ENCODE measurements at regions not wholly inside any gene's neighbourhood (a gene's known extent, or its start where the extent isn't known, plus 50 kb on each side); places are given as distances from the start of the nearest gene placed in this dataset.
"Not testable (repeated sequence)": the region's sequence is repeated elsewhere in the genome, so short reads cannot be mapped to it uniquely, and the experiment has no call there.

DNA sequence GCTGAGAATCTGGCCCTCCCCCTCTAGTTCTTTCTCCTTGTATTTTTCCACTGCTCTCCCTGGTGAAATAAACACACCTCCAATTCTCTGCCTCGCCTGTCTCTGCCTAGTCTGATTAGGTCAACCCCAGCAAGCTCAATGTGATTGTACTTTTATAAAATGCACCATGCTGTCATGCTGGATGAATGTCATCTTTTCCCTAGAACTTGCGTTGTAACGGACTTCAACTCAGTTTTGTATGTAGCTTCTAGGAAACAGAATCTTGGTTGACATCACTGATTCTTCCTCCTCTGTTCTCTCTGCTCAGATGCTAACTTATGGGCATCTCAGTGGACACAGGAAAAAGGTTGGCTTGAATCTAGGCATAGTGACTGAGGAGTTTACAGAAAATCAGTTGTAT, 261.9 kb upstream of the ISX start:
- Mint-ChIP-seq H3K9me3 (no peaks in the 10 kb centered on the region), H3K27ac (no peak overlapping the region)
- CTCF ChIA-PET = interaction anchor here (0.6 kb wide), 1 partner anchor 1856 kb away, joined by 3 read pairs; no protein-coding TSS in a partner anchor

DNA sequence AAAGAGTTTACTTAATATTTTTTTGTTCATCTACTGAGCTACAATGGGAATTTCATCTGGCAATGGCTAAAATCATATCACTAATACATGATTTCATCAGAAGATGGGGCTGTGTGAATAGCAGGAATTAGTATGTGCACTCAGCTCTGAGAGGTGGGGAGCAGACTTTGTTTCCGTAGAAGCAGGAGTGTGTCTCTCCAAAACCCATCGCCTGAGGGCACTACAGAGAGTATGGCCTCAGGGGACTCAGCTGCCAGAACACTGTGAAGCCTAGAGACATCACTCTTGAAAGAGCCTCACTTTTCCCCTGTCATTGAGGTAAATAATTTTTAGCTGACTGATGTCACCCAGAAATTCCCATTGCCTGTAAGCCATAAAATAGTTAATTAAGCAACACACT, 261.4 kb upstream of the ISX start:
- Mint-ChIP-seq H3K27ac (no peak overlapping the region), H3K4me1 (no peaks in the 10 kb centered on the region), H3K9me3 (peaks cover 3% of the 10 kb centered on the region), H3K36me3 (ENCODE audit: low read depth) (no peaks in the 10 kb centered on the region), H3K27me3 (no peaks in the 10 kb centered on the region), H3K4me3 (no peak overlapping the region)
- DNase-seq = no peak
- POLR2A ChIA-PET = no interaction called here
- CTCF ChIA-PET = interaction anchor here (0.6 kb wide), 1 partner anchor 1856 kb away, joined by 3 read pairs; no protein-coding TSS in a partner anchor

More for the DNA sequence above, 261.9 kb upstream of the ISX start:
- H3K36me3 Mint-ChIP-seq (ENCODE audit: low read depth) = no peaks in the 10 kb centered on the region
- no peaks in the 10 kb centered on the region for H3K4me1 Mint-ChIP-seq
- POLR2A ChIA-PET = no interaction called here
- no peaks in the 10 kb centered on the region for H3K27me3 Mint-ChIP-seq
- H3K4me3 Mint-ChIP-seq = no peak overlapping the region
- no peak for DNase-seq

DNA sequence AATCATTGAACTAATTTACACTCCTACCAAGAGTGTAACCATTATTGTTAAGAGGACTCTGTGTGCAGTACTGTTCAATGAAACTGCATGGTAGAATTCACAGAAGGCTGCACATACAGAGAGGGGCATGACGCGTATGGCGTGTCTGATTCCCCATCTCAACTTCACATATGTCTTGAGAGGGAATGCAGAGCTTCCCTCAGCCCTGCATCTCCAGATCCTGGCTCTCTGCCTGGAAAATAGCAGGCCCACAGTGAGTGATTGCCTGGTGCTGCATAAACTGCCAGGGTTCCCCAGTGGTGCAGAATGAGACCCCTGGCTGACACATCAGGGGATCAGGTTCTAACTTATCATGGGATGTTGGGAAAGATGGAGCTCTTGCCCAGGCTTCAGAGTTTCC, 260.2 kb upstream of the ISX start:
- Mint-ChIP-seq H3K27ac (no peak overlapping the region), H3K36me3 (ENCODE audit: low read depth) (no peaks in the 10 kb centered on the region), H3K4me1 (no peaks in the 10 kb centered on the region), H3K9me3 (peaks cover 3% of the 10 kb centered on the region), H3K4me3 (no peak overlapping the region), H3K27me3 (no peaks in the 10 kb centered on the region)
- ChIA-PET POLR2A (no interaction called here), CTCF (no interaction called here)
- DNase-seq = no peak

DNA sequence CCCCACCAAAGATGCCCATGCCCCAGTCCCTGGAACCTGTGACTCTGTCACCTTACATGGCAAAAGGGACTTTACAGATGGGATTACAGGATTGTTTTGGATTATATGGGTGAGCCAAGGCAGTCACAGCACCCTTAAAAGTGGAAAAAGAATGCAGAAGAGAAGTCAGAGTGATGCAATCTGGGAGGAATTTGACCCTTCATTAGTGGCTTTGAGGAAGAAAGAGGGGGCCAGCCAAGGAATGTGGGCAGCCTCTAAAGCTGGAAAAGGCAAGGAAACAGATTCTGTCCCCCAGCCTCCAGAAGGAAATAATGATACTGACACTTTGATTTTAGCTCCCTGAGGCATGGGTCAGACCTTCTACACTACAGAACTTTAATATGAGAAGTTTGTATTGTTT, 257.3 kb upstream of the ISX start:
- H3K9me3 Mint-ChIP-seq = peaks cover 3% of the 10 kb centered on the region
- no peaks in the 10 kb centered on the region for H3K27me3 Mint-ChIP-seq
- DNase-seq = no peak
- no peaks in the 10 kb centered on the region for H3K4me1 Mint-ChIP-seq
- CTCF ChIA-PET = no interaction called here
- POLR2A ChIA-PET = no interaction called here
- no peaks in the 10 kb centered on the region for H3K36me3 Mint-ChIP-seq (ENCODE audit: low read depth)
- H3K4me3 Mint-ChIP-seq = no peak overlapping the region
- H3K27ac Mint-ChIP-seq = no peak overlapping the region

DNA sequence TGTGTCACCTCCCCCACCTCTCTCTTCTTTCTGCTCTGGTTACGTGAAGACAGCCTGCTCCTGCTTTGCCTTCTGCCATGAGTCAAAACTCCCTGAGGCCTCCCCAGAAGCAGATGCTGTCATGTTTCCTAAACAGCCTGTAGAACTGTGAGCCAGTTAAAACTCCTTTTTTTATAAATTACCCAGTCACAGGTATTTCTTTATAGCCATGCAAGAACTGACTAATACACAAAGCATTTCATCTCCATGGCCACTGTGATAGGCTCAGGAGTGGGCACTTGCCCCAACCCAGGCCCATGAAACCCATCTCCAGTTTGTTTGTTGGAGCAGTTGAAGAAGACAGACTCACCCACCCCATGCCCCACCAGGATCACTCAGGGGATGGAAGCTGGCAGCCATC, 253.3 kb upstream of the ISX start:
- Mint-ChIP-seq H3K9me3 (peaks cover 8% of the 10 kb centered on the region), H3K4me3 (no peak overlapping the region), H3K27ac (no peak overlapping the region), H3K4me1 (no peaks in the 10 kb centered on the region), H3K36me3 (ENCODE audit: low read depth) (no peaks in the 10 kb centered on the region), H3K27me3 (no peaks in the 10 kb centered on the region)
- no peak for DNase-seq
- CTCF ChIA-PET = no interaction called here
- POLR2A ChIA-PET = interaction anchor here (0.6 kb wide), 1 partner anchor 590 kb away, joined by 3 read pairs; no protein-coding TSS in a partner anchor

DNA sequence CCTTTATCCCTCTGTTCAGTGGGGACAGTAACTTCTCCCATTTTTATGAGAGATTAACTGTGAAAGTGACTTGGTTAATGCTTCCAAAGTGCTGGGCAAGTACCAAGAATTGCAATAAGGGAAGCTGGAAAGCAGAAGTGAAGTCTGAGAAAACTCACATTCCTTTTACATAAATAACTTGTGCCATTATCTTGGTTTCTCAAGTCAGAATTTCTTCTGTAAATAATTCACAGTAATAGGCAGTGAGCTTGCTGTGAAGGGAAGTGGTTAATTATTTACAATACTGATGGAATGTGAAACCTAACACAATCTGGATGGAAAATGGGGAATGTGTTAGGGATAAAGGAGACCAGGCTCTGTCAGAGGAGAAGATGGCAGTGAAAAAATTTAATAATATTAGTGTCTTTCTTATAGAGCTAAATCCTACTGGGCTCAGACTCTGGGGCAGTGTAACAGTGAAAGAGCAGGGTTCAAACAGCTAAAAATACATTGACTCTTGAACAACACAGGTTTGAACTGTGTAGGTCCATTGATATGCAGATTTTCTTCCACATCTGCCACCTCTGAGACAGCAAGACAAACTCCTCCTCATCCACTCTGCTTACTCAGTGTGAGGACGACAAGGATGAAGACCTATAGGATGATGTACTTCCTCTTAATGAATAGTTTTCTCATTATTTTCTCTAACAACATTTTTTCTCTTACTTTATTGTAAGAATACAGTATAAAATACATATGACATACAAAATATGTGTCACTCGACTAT, 251.5 kb upstream of the ISX start:
- Mint-ChIP-seq H3K4me1 (no peaks in the 10 kb centered on the region), H3K4me3 (no peak overlapping the region), H3K27ac (no peak overlapping the region), H3K9me3 (peaks cover 8% of the 10 kb centered on the region), H3K27me3 (no peaks in the 10 kb centered on the region), H3K36me3 (ENCODE audit: low read depth) (no peaks in the 10 kb centered on the region)
- no peak for DNase-seq
- POLR2A ChIA-PET = no interaction called here
- CTCF ChIA-PET = no interaction called here

DNA sequence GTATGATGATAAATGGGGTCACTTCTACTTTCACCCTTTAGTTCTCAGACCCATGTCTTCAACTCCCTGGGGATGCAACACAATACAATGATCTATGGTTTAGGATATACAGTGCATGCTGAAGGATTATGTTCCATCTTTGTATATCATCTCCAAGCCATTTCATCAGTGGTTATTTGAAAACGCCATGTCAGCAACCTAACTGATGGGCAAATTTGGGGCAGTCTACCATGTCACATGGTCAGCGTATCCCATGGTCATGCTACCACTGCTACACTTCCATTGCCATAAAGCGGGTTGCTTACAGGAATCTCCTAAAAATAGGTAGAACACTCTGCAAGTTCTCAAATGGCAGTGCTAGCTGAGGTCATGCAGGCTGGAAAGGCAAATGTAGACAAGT, 236.5 kb upstream of the ISX start:
- no peak for DNase-seq
- Mint-ChIP-seq H3K9me3 (peaks cover 10% of the 10 kb centered on the region), H3K27me3 (no peaks in the 10 kb centered on the region), H3K4me3 (no peak overlapping the region), H3K4me1 (no peaks in the 10 kb centered on the region), H3K27ac (no peak overlapping the region), H3K36me3 (ENCODE audit: low read depth) (no peaks in the 10 kb centered on the region)
- ChIA-PET POLR2A (no interaction called here), CTCF (interaction anchor here (0.9 kb wide), 1 partner anchor 687 kb away, joined by 3 read pairs; no protein-coding TSS in a partner anchor)

DNA sequence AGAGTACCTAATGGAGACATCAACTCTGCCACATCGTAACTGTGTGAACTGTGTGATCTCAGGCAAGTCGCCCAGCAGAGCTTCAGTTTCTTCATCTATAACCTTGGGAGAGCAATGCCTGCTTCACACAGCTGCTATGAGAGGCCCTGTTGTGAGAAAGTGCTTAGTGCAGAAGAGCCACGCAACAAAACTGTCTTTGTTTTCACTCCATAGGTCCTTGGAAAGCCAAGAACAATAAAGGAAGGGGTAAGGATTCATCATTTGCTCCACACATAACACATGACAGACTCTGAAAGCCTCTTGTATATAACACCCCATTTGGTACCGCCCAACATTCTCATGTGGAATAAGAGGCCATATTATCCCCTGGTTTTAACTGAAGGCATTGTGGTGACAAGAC, 231.9 kb upstream of the ISX start:
- POLR2A ChIA-PET = no interaction called here
- no peaks in the 10 kb centered on the region for H3K27me3 Mint-ChIP-seq
- H3K27ac Mint-ChIP-seq = no peak overlapping the region
- H3K4me1 Mint-ChIP-seq = no peaks in the 10 kb centered on the region
- CTCF ChIA-PET = no interaction called here
- DNase-seq = no peak
- H3K4me3 Mint-ChIP-seq = no peak overlapping the region
- peaks cover 5% of the 10 kb centered on the region for H3K9me3 Mint-ChIP-seq
- H3K36me3 Mint-ChIP-seq (ENCODE audit: low read depth) = no peaks in the 10 kb centered on the region

DNA sequence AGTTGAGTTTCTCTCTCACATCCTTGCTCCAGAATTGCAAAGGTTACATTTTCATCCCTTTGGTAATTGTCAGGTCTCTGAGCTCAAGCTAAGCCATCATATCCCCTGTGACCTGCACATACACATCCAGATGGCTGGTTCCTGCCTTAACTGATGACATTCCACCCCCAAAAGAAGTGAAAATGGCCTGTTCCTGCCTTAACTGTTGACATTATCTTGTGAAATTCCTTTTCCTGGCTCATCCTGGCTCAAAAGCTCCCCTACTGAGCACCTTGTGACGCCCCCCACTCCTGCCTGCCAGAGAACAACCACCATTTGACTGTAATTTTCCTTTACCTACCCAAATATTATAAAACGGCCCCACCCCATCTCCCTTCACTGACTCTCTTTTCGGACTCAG, 231.4 kb upstream of the ISX start:
- CTCF ChIA-PET, POLR2A ChIA-PET: not testable (repeated sequence)

DNA sequence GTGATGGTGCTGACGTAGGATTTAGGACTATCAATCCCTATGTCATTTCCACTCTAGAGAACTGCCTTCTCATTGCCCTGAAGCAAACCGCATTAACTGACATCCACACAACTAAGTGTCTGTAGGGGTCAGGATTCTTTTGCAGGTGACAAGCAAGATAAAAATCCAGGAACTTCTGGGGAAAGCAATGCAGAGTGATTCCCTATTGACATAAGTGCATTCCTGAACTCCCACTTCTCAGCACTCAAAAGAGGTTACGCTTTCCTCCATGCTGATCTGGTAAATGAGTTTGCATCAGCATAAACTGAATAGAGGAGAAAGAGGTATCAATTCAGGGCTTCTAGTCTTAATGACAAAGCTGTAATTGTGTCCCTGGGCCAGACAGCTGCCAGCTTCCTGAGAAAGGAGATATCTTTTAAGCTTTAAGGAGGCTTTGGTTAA, 224.6 kb upstream of the ISX start:
- no peaks in the 10 kb centered on the region for H3K27me3 Mint-ChIP-seq
- no peak overlapping the region for H3K27ac Mint-ChIP-seq
- ChIA-PET CTCF (no interaction called here), POLR2A (no interaction called here)
- H3K36me3 Mint-ChIP-seq (ENCODE audit: low read depth) = no peaks in the 10 kb centered on the region
- H3K4me3 Mint-ChIP-seq = no peak overlapping the region
- H3K4me1 Mint-ChIP-seq = no peaks in the 10 kb centered on the region
- no peaks in the 10 kb centered on the region for H3K9me3 Mint-ChIP-seq
- DNase-seq = no peak

More for the DNA sequence above, 231.4 kb upstream of the ISX start:
- not testable (repeated sequence) for H3K4me3 Mint-ChIP-seq; H3K27me3 Mint-ChIP-seq; H3K4me1 Mint-ChIP-seq; DNase-seq; H3K27ac Mint-ChIP-seq; H3K9me3 Mint-ChIP-seq; H3K36me3 Mint-ChIP-seq (ENCODE audit: low read depth)

DNA sequence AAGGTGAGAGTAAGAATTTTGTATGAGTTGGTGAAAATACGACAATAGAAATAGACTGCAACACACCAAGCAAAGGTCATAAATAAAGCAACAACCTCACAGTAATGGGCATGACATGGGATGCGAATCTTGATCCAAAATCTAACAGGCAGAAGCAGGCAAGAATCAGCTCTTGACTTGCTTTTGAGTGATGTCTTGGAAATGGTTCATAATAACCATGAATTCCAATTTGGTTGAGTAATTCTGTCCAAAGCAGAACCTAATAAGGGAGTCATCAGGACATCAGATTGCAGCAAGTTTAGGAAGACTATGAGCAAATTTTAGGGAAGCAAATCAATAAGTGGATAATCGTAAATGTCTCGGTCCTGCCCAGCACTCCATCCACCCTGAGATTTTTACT, 224.0 kb upstream of the ISX start:
- H3K27me3 Mint-ChIP-seq = no peaks in the 10 kb centered on the region
- ChIA-PET CTCF (no interaction called here), POLR2A (no interaction called here)
- H3K9me3 Mint-ChIP-seq = no peaks in the 10 kb centered on the region
- DNase-seq = no peak
- H3K4me3 Mint-ChIP-seq = no peak overlapping the region
- no peaks in the 10 kb centered on the region for H3K36me3 Mint-ChIP-seq (ENCODE audit: low read depth)
- no peaks in the 10 kb centered on the region for H3K4me1 Mint-ChIP-seq
- H3K27ac Mint-ChIP-seq = no peak overlapping the region

DNA sequence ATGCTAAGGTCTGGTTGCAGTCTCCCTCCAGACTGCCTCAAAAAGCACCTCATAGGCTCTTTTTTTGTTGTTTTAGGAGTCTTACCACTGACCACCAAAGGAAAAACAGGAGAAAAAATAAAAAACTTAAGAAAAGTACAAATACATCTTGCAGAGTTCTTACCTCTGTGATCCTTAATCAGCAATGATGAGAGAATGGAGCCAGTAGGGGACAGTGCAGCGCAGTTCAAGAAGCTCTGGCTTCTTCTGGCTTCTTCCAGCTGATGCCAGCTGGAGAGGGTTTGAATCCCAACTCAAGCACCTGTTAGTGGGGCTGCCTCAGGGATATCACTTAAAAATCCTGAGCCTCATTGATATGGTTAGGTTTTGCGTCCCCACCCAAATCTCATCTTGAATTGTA, 223.3 kb upstream of the ISX start:
- Mint-ChIP-seq H3K4me1 (no peaks in the 10 kb centered on the region), H3K27ac (no peak overlapping the region), H3K36me3 (ENCODE audit: low read depth) (no peaks in the 10 kb centered on the region), H3K4me3 (no peak overlapping the region), H3K9me3 (no peaks in the 10 kb centered on the region), H3K27me3 (no peaks in the 10 kb centered on the region)
- POLR2A ChIA-PET = no interaction called here
- CTCF ChIA-PET = no interaction called here
- no peak for DNase-seq

DNA sequence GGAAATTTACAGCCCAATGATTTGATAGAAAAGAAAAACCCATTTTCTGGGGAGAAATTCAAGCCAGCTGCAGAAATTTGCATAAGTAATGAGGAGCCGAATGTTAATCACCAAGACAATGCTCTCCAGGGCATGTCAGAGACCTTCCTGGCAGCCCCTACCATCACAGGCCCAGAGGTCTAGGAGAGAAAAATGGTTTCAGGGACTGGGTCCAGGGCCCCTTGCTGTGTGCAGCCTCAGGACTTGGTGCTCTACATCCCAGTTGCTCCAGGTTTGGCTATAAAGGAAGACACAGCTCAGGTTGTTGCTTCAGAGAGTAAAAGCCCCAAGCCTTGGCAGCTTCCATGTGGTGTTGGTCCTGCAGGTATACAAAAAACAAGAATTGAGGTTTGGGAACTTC, 222.2 kb upstream of the ISX start:
- H3K27me3 Mint-ChIP-seq; POLR2A ChIA-PET; H3K4me1 Mint-ChIP-seq; H3K36me3 Mint-ChIP-seq (ENCODE audit: low read depth); H3K4me3 Mint-ChIP-seq; CTCF ChIA-PET; H3K27ac Mint-ChIP-seq; DNase-seq; H3K9me3 Mint-ChIP-seq: not testable (repeated sequence)

DNA sequence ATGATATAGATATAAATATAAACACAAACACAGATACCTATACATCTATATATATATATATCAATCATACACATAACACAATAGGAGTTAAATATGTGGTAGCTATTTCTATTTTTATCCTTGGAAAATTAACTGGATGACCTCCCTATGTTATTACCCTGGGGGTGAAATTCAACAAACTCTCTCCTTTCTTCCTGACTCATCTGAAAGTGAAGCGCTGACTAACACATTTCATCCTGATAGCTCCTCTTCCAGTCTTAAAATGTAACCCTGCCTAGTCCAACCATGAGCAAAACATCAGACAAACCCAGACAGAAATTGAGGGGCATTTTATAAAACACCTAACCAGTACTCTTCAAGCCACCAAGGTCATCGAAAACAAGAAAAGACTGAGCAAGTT, 220.6 kb upstream of the ISX start:
- no peaks in the 10 kb centered on the region for H3K9me3 Mint-ChIP-seq
- CTCF ChIA-PET = no interaction called here
- no peak overlapping the region for H3K27ac Mint-ChIP-seq
- H3K27me3 Mint-ChIP-seq = no peaks in the 10 kb centered on the region
- H3K36me3 Mint-ChIP-seq (ENCODE audit: low read depth) = no peaks in the 10 kb centered on the region
- POLR2A ChIA-PET = no interaction called here
- no peak overlapping the region for H3K4me3 Mint-ChIP-seq
- H3K4me1 Mint-ChIP-seq = no peaks in the 10 kb centered on the region
- no peak for DNase-seq

Data from activated CD4-positive, alpha-beta T cell treated with anti-CD3 and anti-CD28 coated beads, Interleukin-2, amount 10 ng/mL, durations not matched to agents 7 days and 5 days (primary cell).